Suprapubic skin (tissue), 4 donors: ENCODE measurements at regions not wholly inside any gene's neighbourhood (a gene's known extent, or its start where the extent isn't known, plus 50 kb on each side); places are given as distances from the start of the nearest gene placed in this dataset.

Source experiments
- DNase-seq, 2 donors: peaks; one replicate each; pipeline ENCODE4 v3.0.0-alpha.2; 2019; ENCODE audit warnings: low spot score in 2 of 2
- H3K27ac ChIP-seq: fragments of 200-600 bp; sonication (generic); one replicate; pipeline ENCODE4 v1.5.1; 2019
- H3K27me3 ChIP-seq: fragments of 200-600 bp; sonication (generic); one replicate; pipeline ENCODE4 v1.5.1; 2019
- H3K36me3 ChIP-seq: fragments of 200-600 bp; sonication (generic); one replicate; pipeline ENCODE4 v1.5.1; 2019
- H3K4me1 ChIP-seq: fragments of 200-600 bp; sonication (generic); one replicate; pipeline ENCODE4 v1.5.1; 2019
- H3K4me3 ChIP-seq: fragments of 200-600 bp; sonication (generic); one replicate; pipeline ENCODE4 v1.5.1; 2019; ENCODE audit warnings: mild to moderate bottlenecking
- H3K9me3 ChIP-seq: fragments of 200-600 bp; sonication (generic); one replicate; pipeline ENCODE4 v1.5.1; 2019
- EP300 ChIP-seq: sonication (generic); formaldehyde crosslinking; IDR thresholded peaks from one replicate; pipeline ENCODE4 v1.6.1; 2017; ENCODE audit warnings: antibody characterized with exemption
- POLR2A ChIP-seq, 2 donors: fragments of 450-650 bp; IDR thresholded peaks; one replicate each; pipeline ENCODE4 v1.6.1; 2017; ENCODE audit warnings: antibody characterized with exemption in 2 of 2, mild to moderate bottlenecking in 2 of 2, moderate library complexity in 2 of 2
- POLR2AphosphoS5 ChIP-seq, 3 donors: sonication (generic); formaldehyde crosslinking; IDR thresholded peaks; one replicate each; pipeline ENCODE4 v1.6.1; 2017; ENCODE audit warnings: antibody characterized with exemption in 3 of 3
- WGBS: methylation state at CpG from one replicate; pipeline ENCODE4 v1.1.5; 2018; 5-methylcytosine and 5-hydroxymethylcytosine counted together
- TF ChIP-seq, protein P1 (sequence below), 2 donors: fragments of 200-600 bp in 1 of 2; fragments of 450-650 bp in 1 of 2; sonication (generic) in 1 of 2; IDR thresholded peaks; one replicate each; pipeline ENCODE4 v1.5.1; 2016 to 2019; ENCODE audit warnings: antibody characterized with exemption in 2 of 2, mild to moderate bottlenecking in 1 of 2, moderate library complexity in 1 of 2

GRCh38 chr13:97161582-97162231 is 60.4 kb upstream of the MBNL2 start:
- Histone ChIP-seq H3K9me3 (no peaks in the 10 kb centered on the region), H3K4me1 (no peaks in the 10 kb centered on the region), H3K36me3 (no peaks in the 10 kb centered on the region), H3K27me3 (no peaks in the 10 kb centered on the region), H3K4me3 (no peak overlapping the region), H3K27ac (no peak overlapping the region)
- WGBS, result 85% methylated on average over 5 of the region's 5 CpGs
- DNase-seq, result no peak
- no peak for TF ChIP-seq EP300
- TF ChIP-seq, protein P1, sequence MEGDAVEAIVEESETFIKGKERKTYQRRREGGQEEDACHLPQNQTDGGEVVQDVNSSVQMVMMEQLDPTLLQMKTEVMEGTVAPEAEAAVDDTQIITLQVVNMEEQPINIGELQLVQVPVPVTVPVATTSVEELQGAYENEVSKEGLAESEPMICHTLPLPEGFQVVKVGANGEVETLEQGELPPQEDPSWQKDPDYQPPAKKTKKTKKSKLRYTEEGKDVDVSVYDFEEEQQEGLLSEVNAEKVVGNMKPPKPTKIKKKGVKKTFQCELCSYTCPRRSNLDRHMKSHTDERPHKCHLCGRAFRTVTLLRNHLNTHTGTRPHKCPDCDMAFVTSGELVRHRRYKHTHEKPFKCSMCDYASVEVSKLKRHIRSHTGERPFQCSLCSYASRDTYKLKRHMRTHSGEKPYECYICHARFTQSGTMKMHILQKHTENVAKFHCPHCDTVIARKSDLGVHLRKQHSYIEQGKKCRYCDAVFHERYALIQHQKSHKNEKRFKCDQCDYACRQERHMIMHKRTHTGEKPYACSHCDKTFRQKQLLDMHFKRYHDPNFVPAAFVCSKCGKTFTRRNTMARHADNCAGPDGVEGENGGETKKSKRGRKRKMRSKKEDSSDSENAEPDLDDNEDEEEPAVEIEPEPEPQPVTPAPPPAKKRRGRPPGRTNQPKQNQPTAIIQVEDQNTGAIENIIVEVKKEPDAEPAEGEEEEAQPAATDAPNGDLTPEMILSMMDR (IDR thresholded peaks at IDR 0.05), result no peak
- TF ChIP-seq POLR2AphosphoS5 (IDR thresholded peaks at IDR 0.05), result no peak
- no peak for TF ChIP-seq POLR2A (IDR thresholded peaks at IDR 0.05)

DNA sequence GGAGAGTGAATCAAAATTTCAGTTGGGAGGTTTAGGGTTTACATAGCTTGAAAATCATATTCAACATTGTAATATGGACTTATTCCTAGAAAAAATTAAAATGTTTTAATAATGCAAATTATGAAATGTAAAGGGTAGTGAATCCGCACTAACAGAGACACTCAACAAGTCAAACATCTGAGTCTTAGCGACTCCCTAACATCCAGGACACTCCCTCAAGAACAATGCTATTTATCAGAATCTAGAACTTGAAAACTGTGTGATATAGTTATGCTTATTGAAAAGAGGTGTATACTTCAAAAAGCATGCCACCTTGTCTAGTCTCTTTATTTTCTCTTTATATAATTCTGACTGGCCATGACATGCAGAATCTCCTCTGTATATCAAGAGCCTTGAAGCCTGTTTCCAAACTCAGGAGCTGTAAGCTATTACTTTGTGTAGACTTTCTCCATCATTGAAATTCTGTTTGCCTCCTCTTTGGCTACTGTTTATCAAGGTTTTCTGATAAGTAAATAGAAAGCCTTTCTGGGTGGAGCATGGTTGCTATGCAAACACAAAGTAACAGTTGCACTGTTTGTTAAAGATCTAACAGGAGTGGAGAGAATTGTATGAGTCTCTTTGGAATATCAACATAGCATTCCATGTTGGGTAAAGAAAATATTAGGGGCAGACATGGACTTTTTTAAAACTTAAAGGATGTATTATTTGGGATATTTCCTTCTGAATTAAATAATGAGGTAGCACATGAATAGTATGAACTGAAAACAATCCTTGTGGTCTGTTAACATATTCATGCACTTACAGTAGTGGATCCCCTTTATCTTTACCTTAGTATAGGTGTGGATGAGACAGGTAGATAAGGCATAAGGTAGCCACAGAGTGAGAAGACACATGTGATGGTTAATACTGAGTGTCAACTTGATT is 56.4 kb upstream of the MBNL2 start:
- TF ChIP-seq POLR2A (IDR thresholded peaks at IDR 0.05) (no peak), EP300 (no peak), POLR2AphosphoS5 (IDR thresholded peaks at IDR 0.05) (no peak)
- TF ChIP-seq, protein P1 (IDR thresholded peaks at IDR 0.05), result no peak
- H3K36me3 ChIP-seq, result no peaks in the 10 kb centered on the region
- H3K4me1 ChIP-seq, result no peaks in the 10 kb centered on the region
- 83% methylated on average over 2 of the region's 2 CpGs for WGBS
- no peak for DNase-seq
- no peak overlapping the region for H3K27ac ChIP-seq
- no peaks in the 10 kb centered on the region for H3K9me3 ChIP-seq
- H3K27me3 ChIP-seq, result no peaks in the 10 kb centered on the region
- no peak overlapping the region for H3K4me3 ChIP-seq

DNA sequence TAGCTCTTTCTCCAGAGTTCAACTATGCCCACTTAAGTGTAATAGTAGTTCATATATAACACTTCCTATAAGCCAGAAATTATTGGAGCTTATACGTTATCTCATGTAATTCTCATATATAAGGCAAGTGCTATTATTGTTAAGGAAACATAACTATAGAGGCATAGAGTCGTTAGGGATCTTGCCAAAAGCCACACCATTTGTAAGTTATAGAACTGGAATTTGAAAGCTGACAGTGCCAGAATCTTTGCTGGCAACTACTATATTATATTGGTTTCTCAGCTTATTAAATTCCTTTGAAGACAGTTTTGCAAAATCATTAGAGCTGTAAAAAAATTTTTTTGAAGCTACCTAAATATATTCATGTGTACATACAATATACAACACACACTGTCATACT is 51.0 kb upstream of the MBNL2 start:
- Histone ChIP-seq H3K36me3 (no peaks in the 10 kb centered on the region), H3K9me3 (no peaks in the 10 kb centered on the region), H3K27me3 (no peaks in the 10 kb centered on the region), H3K4me1 (no peaks in the 10 kb centered on the region), H3K4me3 (no peak overlapping the region), H3K27ac (no peak overlapping the region)
- WGBS, result 56% methylated on average over 2 of the region's 2 CpGs
- no peak for DNase-seq
- no peak for TF ChIP-seq POLR2AphosphoS5 (IDR thresholded peaks at IDR 0.05)
- TF ChIP-seq, protein P1 (IDR thresholded peaks at IDR 0.05), result no peak
- no peak for TF ChIP-seq EP300
- no peak for TF ChIP-seq POLR2A (IDR thresholded peaks at IDR 0.05)
